Urinary bladder (tissue), 3 donors: ENCODE measurements at regions not wholly inside any gene's neighbourhood (a gene's known extent, or its start where the extent isn't known, plus 50 kb on each side); places are given as distances from the start of the nearest gene placed in this dataset.
"Not testable (repeated sequence)": the region's sequence is repeated elsewhere in the genome, so short reads cannot be mapped to it uniquely, and the experiment has no call there.

Experiments
- DNase-seq: peaks from one replicate; pipeline ENCODE4 v3.0.0-alpha.2; 2015; ENCODE audit errors: extremely low spot score
- H3K27ac ChIP-seq: one replicate; pipeline ENCODE4 v1.5.1; 2013; ENCODE audit warnings: low read depth, mild to moderate bottlenecking, moderate library complexity
- H3K36me3 ChIP-seq: one replicate; pipeline ENCODE4 v1.6.1; 2013; ENCODE audit warnings: mild to moderate bottlenecking, moderate library complexity; ENCODE audit not compliant: insufficient read depth
- H3K4me1 ChIP-seq: one replicate; pipeline ENCODE4 v1.6.1; 2013; ENCODE audit warnings: mild to moderate bottlenecking, moderate library complexity; ENCODE audit not compliant: insufficient read depth
- H3K4me3 ChIP-seq: one replicate; pipeline ENCODE4 v1.5.1; 2013; ENCODE audit warnings: low read depth, low read length
- WGBS: extraction: QIAGEN DNeasy Blood & Tissue Kit; methylation state at CpG from one replicate; pipeline ENCODE4 v1.1.7; 2013; 5-methylcytosine and 5-hydroxymethylcytosine counted together
- donor health status: healthy with polysubstance abuse.
- donor health status: healthy.

- Histone ChIP-seq H3K4me1 (no peaks in the 10 kb centered on the region), H3K27ac (no peak overlapping the region), H3K4me3 (no peak overlapping the region), H3K36me3 (no peaks in the 10 kb centered on the region)
- DNase-seq: no peak
- 45% methylated on average over 4 of the region's 4 CpGs for WGBS
Observed at GRCh38 chrX:3443184-3443583, 96.7 kb upstream of the MXRA5 start.

- no peak overlapping the region for H3K27ac ChIP-seq
- H3K4me1 ChIP-seq: no peaks in the 10 kb centered on the region
- no peak overlapping the region for H3K4me3 ChIP-seq
- no peaks in the 10 kb centered on the region for H3K36me3 ChIP-seq
- DNase-seq: no peak
- WGBS: 71% methylated on average over 8 of the region's 8 CpGs
Observed at GRCh38 chrX:3442691-3443090, 96.2 kb upstream of the MXRA5 start.

GRCh38 chrX:3440981-3441380, 94.5 kb upstream of the MXRA5 start:
- no peak overlapping the region for H3K4me3 ChIP-seq
- no peak overlapping the region for H3K27ac ChIP-seq
- DNase-seq: no peak
- 95% methylated on average over 5 of the region's 5 CpGs for WGBS
- H3K4me1 ChIP-seq: no peaks in the 10 kb centered on the region
- no peaks in the 10 kb centered on the region for H3K36me3 ChIP-seq

- WGBS: 96% methylated on average over 15 of the region's 25 CpGs
- DNase-seq, H3K36me3 ChIP-seq, H3K4me1 ChIP-seq, H3K27ac ChIP-seq, H3K4me3 ChIP-seq: not testable (repeated sequence)
Observed at GRCh38 chrX:3435916-3436315, 89.5 kb upstream of the MXRA5 start.

GRCh38 chrX:3435057-3435456, 88.6 kb upstream of the MXRA5 start:
- WGBS: 96% methylated on average over 6 of the region's 6 CpGs
- H3K4me1 ChIP-seq: no peaks in the 10 kb centered on the region
- H3K27ac ChIP-seq: no peak overlapping the region
- H3K36me3 ChIP-seq: no peaks in the 10 kb centered on the region
- DNase-seq: no peak
- H3K4me3 ChIP-seq: no peak overlapping the region

- no peak overlapping the region for H3K27ac ChIP-seq
- no peaks in the 10 kb centered on the region for H3K4me1 ChIP-seq
- DNase-seq: no peak
- H3K4me3 ChIP-seq: no peak overlapping the region
- WGBS: 44% methylated on average over 2 of the region's 2 CpGs
- H3K36me3 ChIP-seq: no peaks in the 10 kb centered on the region
Observed at GRCh38 chrX:3428792-3429191, 82.3 kb upstream of the MXRA5 start.

- no peaks in the 10 kb centered on the region for H3K4me1 ChIP-seq
- no peak overlapping the region for H3K27ac ChIP-seq
- H3K4me3 ChIP-seq: no peak overlapping the region
- DNase-seq: no peak
- 98% methylated on average over 2 of the region's 2 CpGs for WGBS
- H3K36me3 ChIP-seq: no peaks in the 10 kb centered on the region
Observed at GRCh38 chrX:3426552-3426951, 80.1 kb upstream of the MXRA5 start.

GRCh38 chrX:3425031-3425430, 78.6 kb upstream of the MXRA5 start:
- WGBS: 66% methylated on average over 6 of the region's 6 CpGs

GRCh38 chrX:3420316-3420715, 73.9 kb upstream of the MXRA5 start:
- H3K4me3 ChIP-seq: no peak overlapping the region
- H3K36me3 ChIP-seq: no peaks in the 10 kb centered on the region
- no peaks in the 10 kb centered on the region for H3K4me1 ChIP-seq
- no peak for DNase-seq
- H3K27ac ChIP-seq: no peak overlapping the region
- 91% methylated on average over 3 of the region's 3 CpGs for WGBS

More at GRCh38 chrX:3425031-3425430, 78.6 kb upstream of the MXRA5 start:
- H3K4me3 ChIP-seq: no peak overlapping the region
- DNase-seq: no peak
- no peaks in the 10 kb centered on the region for H3K36me3 ChIP-seq
- H3K4me1 ChIP-seq: no peaks in the 10 kb centered on the region
- H3K27ac ChIP-seq: no peak overlapping the region

GRCh38 chrX:3415011-3415410, 68.6 kb upstream of the MXRA5 start:
- Histone ChIP-seq H3K4me1 (no peaks in the 10 kb centered on the region), H3K36me3 (no peaks in the 10 kb centered on the region), H3K27ac (no peak overlapping the region), H3K4me3 (no peak overlapping the region)
- WGBS: 26% methylated on average over 4 of the region's 4 CpGs
- no peak for DNase-seq

GRCh38 chrX:3411626-3412025, 65.2 kb upstream of the MXRA5 start:
- not testable (repeated sequence) for DNase-seq
- WGBS: 94% methylated on average over 2 of the region's 2 CpGs

GRCh38 chrX:3409936-3410335, 63.5 kb upstream of the MXRA5 start:
- WGBS: 88% methylated on average over 4 of the region's 4 CpGs
- H3K4me1 ChIP-seq, DNase-seq, H3K36me3 ChIP-seq, H3K27ac ChIP-seq, H3K4me3 ChIP-seq: not testable (repeated sequence)

More at GRCh38 chrX:3411626-3412025, 65.2 kb upstream of the MXRA5 start:
- not testable (repeated sequence) for H3K36me3 ChIP-seq, H3K27ac ChIP-seq, H3K4me3 ChIP-seq, H3K4me1 ChIP-seq

- no peak for DNase-seq
- H3K36me3 ChIP-seq: no peaks in the 10 kb centered on the region
- no peak overlapping the region for H3K27ac ChIP-seq
- no peak overlapping the region for H3K4me3 ChIP-seq
- H3K4me1 ChIP-seq: no peaks in the 10 kb centered on the region
- WGBS: 39% methylated on average over 3 of the region's 3 CpGs
Observed at GRCh38 chrX:3407781-3408180, 61.3 kb upstream of the MXRA5 start.

- WGBS: 55% methylated on average over 3 of the region's 3 CpGs
- Histone ChIP-seq H3K4me1 (no peaks in the 10 kb centered on the region), H3K27ac (no peak overlapping the region), H3K4me3 (no peak overlapping the region), H3K36me3 (no peaks in the 10 kb centered on the region)
- no peak for DNase-seq
Observed at GRCh38 chrX:3407121-3407520, 60.7 kb upstream of the MXRA5 start.

GRCh38 chrX:3403748-3404147, 57.3 kb upstream of the MXRA5 start:
- H3K4me3 ChIP-seq: no peak overlapping the region
- no peaks in the 10 kb centered on the region for H3K4me1 ChIP-seq
- no peaks in the 10 kb centered on the region for H3K36me3 ChIP-seq
- 85% methylated on average over 1 of the region's 1 CpG for WGBS
- DNase-seq: no peak
- no peak overlapping the region for H3K27ac ChIP-seq
